DMS79 (cell line): ENCODE measurements at regions not wholly inside any gene's neighbourhood (a gene's known extent, or its start where the extent isn't known, plus 50 kb on each side); places are given as distances from the start of the nearest gene placed in this dataset.
"Not testable (repeated sequence)": the region's sequence is repeated elsewhere in the genome, so short reads cannot be mapped to it uniquely, and the experiment has no call there.

ENCODE experiments used
- DNase-seq: peaks from one replicate; lab custom pipeline; 2025; lab: John Stamatoyannopoulos, UW

- no peak for DNase-seq
Observed at GRCh38 chr4:92012899-92013867, 290.6 kb upstream of the GRID2 start.

- no peak for DNase-seq
Observed at GRCh38 chr4:92014067-92014466, 289.7 kb upstream of the GRID2 start.

GRCh38 chr4:92021203-92021602, 282.6 kb upstream of the GRID2 start:
- DNase-seq: no peak

GRCh38 chr4:92021788-92022187, 282.0 kb upstream of the GRID2 start:
- no peak for DNase-seq

- not testable (repeated sequence) for DNase-seq
Observed at GRCh38 chr4:92028830-92029229, 274.9 kb upstream of the GRID2 start.

- no peak for DNase-seq
Observed at GRCh38 chr4:92031825-92032224, 271.9 kb upstream of the GRID2 start.

GRCh38 chr4:92035666-92036065, 268.1 kb upstream of the GRID2 start:
- DNase-seq: no peak

- no peak for DNase-seq
Observed at GRCh38 chr4:92045718-92046117, 258.0 kb upstream of the GRID2 start.

- DNase-seq: no peak
Observed at GRCh38 chr4:92047209-92047875, 256.4 kb upstream of the GRID2 start.

GRCh38 chr4:92050875-92051274, 252.9 kb upstream of the GRID2 start:
- DNase-seq: no peak

- no peak for DNase-seq
Observed at GRCh38 chr4:92059615-92060014, 244.2 kb upstream of the GRID2 start.

- no peak for DNase-seq
Observed at GRCh38 chr4:92060333-92060732, 243.4 kb upstream of the GRID2 start.

GRCh38 chr4:92064574-92064973, 239.2 kb upstream of the GRID2 start:
- DNase-seq: no peak

- DNase-seq: no peak
Observed at GRCh38 chr4:92066485-92066884, 237.3 kb upstream of the GRID2 start.

GRCh38 chr4:92071587-92071986, 232.2 kb upstream of the GRID2 start:
- DNase-seq: no peak

- no peak for DNase-seq
Observed at GRCh38 chr4:92074839-92075238, 228.9 kb upstream of the GRID2 start.

- DNase-seq: no peak
Observed at GRCh38 chr4:92090887-92091286, 212.9 kb upstream of the GRID2 start.

GRCh38 chr4:92091335-92091734, 212.4 kb upstream of the GRID2 start:
- DNase-seq: no peak

GRCh38 chr4:92099861-92100260, 203.9 kb upstream of the GRID2 start:
- no peak for DNase-seq

GRCh38 chr4:92100975-92101374, 202.8 kb upstream of the GRID2 start:
- no peak for DNase-seq

GRCh38 chr4:92101737-92102172, 202.0 kb upstream of the GRID2 start:
- DNase-seq: no peak

GRCh38 chr4:92104506-92104905, 199.3 kb upstream of the GRID2 start:
- no peak for DNase-seq

GRCh38 chr4:92106816-92107215, 196.9 kb upstream of the GRID2 start:
- DNase-seq: no peak
